Adrenal gland (tissue), 9 donors: ENCODE measurements at regions not wholly inside any gene's neighbourhood (a gene's known extent, or its start where the extent isn't known, plus 50 kb on each side); places are given as distances from the start of the nearest gene placed in this dataset.

Source experiments
- DNase-seq, 7 donors: peaks; one replicate each; pipeline ENCODE4 v3.0.0-alpha.2; 2019 to 2020
- H3K27ac ChIP-seq, 5 donors: fragments of 200-600 bp; sonication (generic) in 4 of 5; 1 replicate in 3 of 5; 2 replicates in 2 of 5; pipeline versions ENCODE4 v1.5.1 to v1.8.0; 2016 to 2020; ENCODE audit warnings: mild to moderate bottlenecking in 1 of 5
- H3K27me3 ChIP-seq: fragments of 200-600 bp; 2 replicates; pipeline ENCODE4 v1.8.0; 2021
- H3K36me3 ChIP-seq, 2 donors: fragments of 200-600 bp; replicated peaks in 1 of 2; 1 replicate in 1 of 2; 2 replicates in 1 of 2; pipeline versions ENCODE4 v1.5.1 to v1.8.0; 2018 to 2022
- H3K4me1 ChIP-seq, 2 donors: fragments of 200-600 bp; replicated peaks in 1 of 2; 1 replicate in 1 of 2; 2 replicates in 1 of 2; pipeline versions ENCODE4 v1.5.1 to v1.8.0; 2018 to 2021
- H3K4me3 ChIP-seq, 4 donors: fragments of 200-600 bp; sonication (generic) in 3 of 4; one replicate each; pipeline ENCODE4 v1.5.1; 2016 to 2018
- H3K9me3 ChIP-seq, 3 donors: fragments of 200-600 bp; sonication (generic) in 1 of 3; replicated peaks in 1 of 3; 1 replicate in 2 of 3; 2 replicates in 1 of 3; pipeline versions ENCODE4 v1.5.1 to v1.8.0; 2016 to 2021
- CTCF ChIP-seq, 6 experiments: fragments of 450-650 bp in 4 of 6; fragments of 200-600 bp in 2 of 6; sonication (generic) in 1 of 6; IDR thresholded peaks; 1 replicate in 5 of 6; 2 replicates in 1 of 6; pipeline versions ENCODE4 v1.5.1 to v1.8.0; 2016 to 2021; ENCODE audit warnings: antibody characterized with exemption in 6 of 6, mild to moderate bottlenecking in 2 of 6, moderate library complexity in 1 of 6
- POLR2A ChIP-seq, 2 donors: fragments of 450-650 bp; IDR thresholded peaks; one replicate each; pipeline ENCODE4 v1.6.1; 2017; ENCODE audit warnings: antibody characterized with exemption in 2 of 2, mild to moderate bottlenecking in 2 of 2, moderate library complexity in 1 of 2
- WGBS, 4 donors: extraction: QIAGEN DNeasy Blood & Tissue Kit in 2 of 4; methylation state at CpG; one replicate each; pipeline versions ENCODE4 v1.1.5 to v1.1.7; 2013 to 2017; 5-methylcytosine and 5-hydroxymethylcytosine counted together
- intact Hi-C, 2 donors: fragments of 100-400 bp; cut with DNase I; formaldehyde crosslinking; loops; one replicate each; pipeline versions ENCODE4 v1.14.1 to v1.15.0; 2022 to 2023
- donor health status: healthy with polysubstance abuse.
- donor health status: Bipolar disorder and iron deficiency.
- donor health status: DM: yes; HTN: yes; CAD: no.
- donor health status: DM: no; HTN: no; CAD: no.
- donor health status: DM: no; HTN: no; CAD: no.

GRCh38 chr5:154577416-154577815 is 99.4 kb upstream of the HAND1 start:
- H3K27ac ChIP-seq, result no peak overlapping the region
- 84 to 100% (median 89%) methylated on average over 1 of the region's 1 CpG for WGBS, 4 donors
- H3K36me3 ChIP-seq, result no peaks in the 10 kb centered on the region
- H3K4me1 ChIP-seq, result no peaks in the 10 kb centered on the region
- peaks cover 8% of the 10 kb centered on the region for H3K27me3 ChIP-seq
- no peak overlapping the region for H3K4me3 ChIP-seq
- TF ChIP-seq CTCF (IDR thresholded peaks at IDR 0.05), result no peak
- no peak for TF ChIP-seq POLR2A (IDR thresholded peaks at IDR 0.05)
- H3K9me3 ChIP-seq, result no peaks in the 10 kb centered on the region
- DNase-seq, result peak in 1 of 7 donors; percentile 34
- intact Hi-C loops, result no loop called here

GRCh38 chr5:154576429-154576806 is 98.4 kb upstream of the HAND1 start:
- Histone ChIP-seq H3K27ac (no peak overlapping the region), H3K4me1 (no peaks in the 10 kb centered on the region), H3K27me3 (peaks cover 7% of the 10 kb centered on the region), H3K9me3 (no peaks in the 10 kb centered on the region), H3K36me3 (no peaks in the 10 kb centered on the region), H3K4me3 (no peak overlapping the region)
- intact Hi-C loops, result no loop called here
- 12 to 29% (median 21%) methylated on average over 8 to 9 of the region's 9 CpGs for WGBS, 4 donors
- TF ChIP-seq CTCF (IDR thresholded peaks at IDR 0.05) (no peak), POLR2A (IDR thresholded peaks at IDR 0.05) (no peak)
- no peak for DNase-seq

GRCh38 chr5:154575546-154576428 is 97.8 kb upstream of the HAND1 start:
- TF ChIP-seq POLR2A (IDR thresholded peaks at IDR 0.05) (no peak), CTCF (IDR thresholded peaks at IDR 0.05) (no peak)
- Histone ChIP-seq H3K9me3 (no peaks in the 10 kb centered on the region), H3K27me3 (peaks cover 7% of the 10 kb centered on the region), H3K27ac (no peak overlapping the region), H3K4me3 (no peak overlapping the region), H3K4me1 (no peaks in the 10 kb centered on the region), H3K36me3 (no peaks in the 10 kb centered on the region)
- WGBS, 4 donors, result 18 to 28% (median 20%) methylated on average over 11 of the region's 11 CpGs
- no peak for DNase-seq
- intact Hi-C loops, result no loop called here

- H3K27ac ChIP-seq, result no peak overlapping the region
- intact Hi-C loops, result no loop called here
- no peaks in the 10 kb centered on the region for H3K9me3 ChIP-seq
- no peaks in the 10 kb centered on the region for H3K36me3 ChIP-seq
- H3K4me3 ChIP-seq, result no peak overlapping the region
- no peak for DNase-seq
- H3K4me1 ChIP-seq, result no peaks in the 10 kb centered on the region
- 80 to 89% (median 82%) methylated on average over 6 of the region's 6 CpGs for WGBS, 4 donors
- TF ChIP-seq POLR2A (IDR thresholded peaks at IDR 0.05) (no peak), CTCF (IDR thresholded peaks at IDR 0.05) (no peak)
- H3K27me3 ChIP-seq, result peaks cover 7% of the 10 kb centered on the region
Measured at GRCh38 chr5:154573011-154573410, 95.0 kb upstream of the HAND1 start.
